Anterior cingulate cortex (tissue), 58 donors: ENCODE measurements at regions not wholly inside any gene's neighbourhood (a gene's known extent, or its start where the extent isn't known, plus 50 kb on each side); places are given as distances from the start of the nearest gene placed in this dataset.
"Not testable (repeated sequence)": the region's sequence is repeated elsewhere in the genome, so short reads cannot be mapped to it uniquely, and the experiment has no call there.

Experiments
- DNase-seq, 58 donors: peaks; one replicate each; lab custom pipeline; 2025; lab: John Stamatoyannopoulos, UW

GRCh38 chr10:21368728-21369425 lies 156.6 kb downstream of the SKIDA1 start:
- peak in 5 of 58 donors; percentile 1 to 21 (median 9) for DNase-seq

- DNase-seq = no peak
Measured at GRCh38 chr10:21368022-21368582, 157.4 kb downstream of the SKIDA1 start.

- DNase-seq = not testable (repeated sequence)
Measured at GRCh38 chr10:21366108-21366507, 159.4 kb downstream of the SKIDA1 start.

GRCh38 chr10:21364196-21365114 lies 161.0 kb downstream of the SKIDA1 start:
- peak in 1 of 58 donors; percentile 1 for DNase-seq

- no peak for DNase-seq
Measured at GRCh38 chr10:21363731-21364104, 161.8 kb downstream of the SKIDA1 start.

- no peak for DNase-seq
Measured at GRCh38 chr10:21363092-21363730, 162.3 kb downstream of the SKIDA1 start.

GRCh38 chr10:21359202-21359601 lies 166.3 kb downstream of the SKIDA1 start:
- no peak for DNase-seq

GRCh38 chr10:21355591-21356011 lies 169.9 kb downstream of the SKIDA1 start:
- DNase-seq = no peak

- no peak for DNase-seq
Measured at GRCh38 chr10:21352886-21353285, 172.6 kb downstream of the SKIDA1 start.

- DNase-seq = not testable (repeated sequence)
Measured at GRCh38 chr10:21351594-21351993, 173.9 kb downstream of the SKIDA1 start.

GRCh38 chr10:21349912-21350286 lies 175.6 kb downstream of the SKIDA1 start:
- no peak for DNase-seq

GRCh38 chr10:21347785-21348170 lies 177.7 kb downstream of the SKIDA1 start:
- no peak for DNase-seq

- DNase-seq = no peak
Measured at GRCh38 chr10:21347043-21347784, 178.3 kb downstream of the SKIDA1 start.

- DNase-seq = no peak
Measured at GRCh38 chr10:21343087-21343486, 182.4 kb downstream of the SKIDA1 start.

GRCh38 chr10:21342499-21342898 lies 183.0 kb downstream of the SKIDA1 start:
- DNase-seq = not testable (repeated sequence)

- DNase-seq = no peak
Measured at GRCh38 chr10:21340331-21340730, 185.2 kb downstream of the SKIDA1 start.

- DNase-seq = no peak
Measured at GRCh38 chr10:21337171-21337792, 188.2 kb downstream of the SKIDA1 start.

- no peak for DNase-seq
Measured at GRCh38 chr10:21336476-21337170, 188.9 kb downstream of the SKIDA1 start.
